K562 (cell line): ENCODE measurements at regions not wholly inside any gene's neighbourhood (a gene's known extent, or its start where the extent isn't known, plus 50 kb on each side); places are given as distances from the start of the nearest gene placed in this dataset.

Experiments used
- ATAC-seq: fragments of 200-7000 bp; cut with Tn5 transposase; 3 replicates; pipeline ENCODE4 v1.9.1; 2020; ENCODE audit warnings: moderate library complexity
- BruUV-seq: library from RNA; stranded (reverse); fragments of 400-500 nt; replicated peaks from 2 replicates; lab custom pipeline; 2021; lab: Mats Ljungman, UMichigan
- CTCF ChIA-PET: fragments of 300-600 bp; formaldehyde crosslinking; extraction: SDS; loops from one replicate; lab custom pipeline; 2021; ENCODE audit warnings: low intra/inter-chr PET ratio; lab: Yijun Ruan, JAX
- POLR2A ChIA-PET: fragments of 300-600, 350-650 bp; sonication (Branson Sonifier 250); formaldehyde crosslinking; extraction: SDS; loops from one replicate; lab custom pipeline; 2021; ENCODE audit warnings: antibody characterized with exemption, inconsistent platforms; lab: Yijun Ruan, JAX
- DNase-seq, 4 experiments: peaks; one replicate each; pipeline versions ENCODE4 v3.0.0 to v3.0.0-alpha.2; 2011 to 2018; ENCODE audit warnings: low spot score in 3 of 4, mixed read lengths in 3 of 4; ENCODE audit errors: extremely low read depth in 1 of 4
- FAIRE-seq: peaks from 2 replicates; lab custom pipeline; 2011; peaks lifted over from hg19 to GRCh38; lab: Jason Lieb, UNC
- H2AFZ ChIP-seq: 2 replicates; pipeline ENCODE4 v1.6.0; 2011; ENCODE audit warnings: low read depth, low read length, control low read depth, inconsistent platforms
- H3K27ac ChIP-seq: fragments of 200-600 bp; 3 replicates; pipeline ENCODE4 v1.8.0; 2011; ENCODE audit warnings: low read depth, mild to moderate bottlenecking, control low read depth, inconsistent platforms, low read length, moderate library complexity, mixed read lengths; ENCODE audit errors: extremely low read depth
- H3K27me3 ChIP-seq, 2 experiments: fragments of 300-600 bp in 1 of 2; 2 replicates in 1 of 2; 3 replicates in 1 of 2; pipeline versions ENCODE4 v1.6.0 to v1.8.0; 2011; ENCODE audit warnings: inconsistent platforms in 2 of 2, low read length in 2 of 2, mild to moderate bottlenecking in 1 of 2, mixed read lengths in 1 of 2, moderate library complexity in 1 of 2; ENCODE audit not compliant: control insufficient read depth in 2 of 2, insufficient read depth in 2 of 2
- H3K36me3 ChIP-seq: fragments of 300-600 bp; 3 replicates; pipeline ENCODE4 v1.8.0; 2011; ENCODE audit warnings: mild to moderate bottlenecking, low read length, inconsistent platforms; ENCODE audit not compliant: control insufficient read depth, insufficient read depth
- H3K4me1 ChIP-seq, 2 experiments: fragments of 200-600 bp in 1 of 2; replicated peaks in 1 of 2; 2 replicates in 1 of 2; 3 replicates in 1 of 2; pipeline versions ENCODE4 v1.5.1 to v1.8.0; 2011; ENCODE audit warnings: inconsistent platforms in 2 of 2, low read length in 2 of 2, mild to moderate bottlenecking in 1 of 2, mixed read lengths in 1 of 2, moderate library complexity in 1 of 2; ENCODE audit not compliant: control insufficient read depth in 2 of 2, insufficient read depth in 2 of 2
- H3K4me2 ChIP-seq: 2 replicates; pipeline ENCODE4 v1.6.1; 2011; ENCODE audit warnings: low read length, control low read depth, inconsistent platforms, mixed read lengths; ENCODE audit not compliant: insufficient read depth
- H3K4me3 ChIP-seq: fragments of 200-600 bp; sonication (generic), shearing (Covaris generic); 2 replicates; pipeline ENCODE4 v1.5.1; 2016; ENCODE audit warnings: control low read depth, inconsistent platforms
- H3K79me2 ChIP-seq: fragments of 200-600 bp; 3 replicates; pipeline ENCODE4 v1.8.0; 2011; ENCODE audit warnings: low read length, inconsistent platforms; ENCODE audit not compliant: control insufficient read depth, insufficient read depth
- H3K9ac ChIP-seq, 2 experiments: 2 replicates each; pipeline versions ENCODE4 v1.6.0 to v1.6.1; 2011; ENCODE audit warnings: low read depth in 2 of 2, low read length in 2 of 2, control low read depth in 1 of 2, inconsistent platforms in 1 of 2, mild to moderate bottlenecking in 1 of 2, mixed read lengths in 1 of 2; ENCODE audit not compliant: insufficient read depth in 1 of 2
- H3K9me1 ChIP-seq: one replicate; pipeline ENCODE4 v1.6.0; 2011; ENCODE audit warnings: inconsistent platforms, mild to moderate bottlenecking, low read length, moderate library complexity; ENCODE audit not compliant: control insufficient read depth, insufficient read depth
- H3K9me3 ChIP-seq: replicated peaks from 2 replicates; pipeline ENCODE4 v1.5.1; 2011; ENCODE audit warnings: low read depth, low read length, inconsistent platforms; ENCODE audit not compliant: control insufficient read depth, insufficient read depth
- H4K20me1 ChIP-seq: replicated peaks from 2 replicates; pipeline ENCODE4 v1.6.1; 2011; ENCODE audit warnings: low read length, inconsistent platforms, mixed read lengths; ENCODE audit not compliant: control insufficient read depth, insufficient read depth
- ATF7 ChIP-seq: fragments of 450-650 bp; IDR thresholded peaks from 2 replicates; pipeline ENCODE4 v1.7.1; 2014; ENCODE audit warnings: mild to moderate bottlenecking, moderate library complexity
- BMI1 ChIP-seq: fragments of 150-350 bp; IDR thresholded peaks from 2 replicates; pipeline ENCODE4 v1.6.1; 2014; ENCODE audit warnings: low read length
- CBX5 ChIP-seq: IDR thresholded peaks from 2 replicates; pipeline ENCODE4 v1.6.1; 2014; ENCODE audit warnings: low read depth, borderline replicate concordance
- EHMT2 ChIP-seq: fragments of 450-650 bp; IDR thresholded peaks from 2 replicates; pipeline ENCODE4 v1.6.1; 2018; ENCODE audit warnings: antibody characterized with exemption
- ESRRB ChIP-seq: fragments of 250-450 bp; sonication (Bioruptor Pico); IDR thresholded peaks from 2 replicates; pipeline ENCODE4 v1.5.0; 2020; ENCODE audit warnings: mild to moderate bottlenecking, moderate library complexity, borderline replicate concordance
- HNRNPUL1 ChIP-seq: fragments of 200-400 bp; formaldehyde crosslinking; IDR thresholded peaks from 2 replicates; pipeline ENCODE4 v1.6.1; 2017; ENCODE audit warnings: low read length
- KDM1A ChIP-seq, 2 experiments: fragments of 450-650 bp; IDR thresholded peaks; 2 replicates each; pipeline ENCODE4 v1.6.1; 2016; ENCODE audit warnings: mild to moderate bottlenecking in 2 of 2
- MECOM ChIP-seq: fragments of 250-450 bp; sonication (Bioruptor Pico); IDR thresholded peaks from 2 replicates; pipeline ENCODE4 v1.8.0; 2022; ENCODE audit warnings: inconsistent platforms
- PRPF4 ChIP-seq: fragments of 200-400 bp; formaldehyde crosslinking; IDR thresholded peaks from one replicate; pipeline ENCODE4 v1.6.1; 2017; ENCODE audit warnings: low read length, low read depth, mild to moderate bottlenecking; ENCODE audit not compliant: insufficient read depth, poor library complexity, severe bottlenecking
- SMAD3 ChIP-seq: fragments of 450-650 bp; formaldehyde crosslinking; conservative IDR thresholded peaks from 2 replicates; pipeline ENCODE4 v1.4.0; 2020; ENCODE audit warnings: mild to moderate bottlenecking
- SOX6 ChIP-seq: fragments of 450-650 bp; IDR thresholded peaks from 2 replicates; pipeline ENCODE4 v1.6.1; 2014; ENCODE audit warnings: mild to moderate bottlenecking
- TCF3 ChIP-seq: sonication (generic); formaldehyde crosslinking; IDR thresholded peaks from 2 replicates; pipeline ENCODE4 v1.4.0; 2020; ENCODE audit warnings: mild to moderate bottlenecking, missing genetic modification reagents
- ZBTB43 ChIP-seq: sonication (generic); formaldehyde crosslinking; IDR thresholded peaks from 2 replicates; pipeline ENCODE4 v1.8.0; 2023; ENCODE audit warnings: mild to moderate bottlenecking, missing genetic modification reagents
- WGBS: fragments of 100-300 bp; shearing (Covaris generic); methylation state at CpG from one replicate; pipeline ENCODE4 v1.1.6; 2016; ENCODE audit warnings: low coverage, mixed read lengths; ENCODE audit not compliant: insufficient coverage; ENCODE audit errors: missing lambda C conversion rate; 5-methylcytosine and 5-hydroxymethylcytosine counted together
- in situ Hi-C: fragments of 300-500 bp; cut with MboI; formaldehyde crosslinking; loops from 4 replicates; pipeline ENCODE4 v1.15.0; 2018; ENCODE audit warnings: inconsistent platforms, mixed read lengths
- intact Hi-C: fragments of 100-400 bp; cut with micrococcal nuclease; formaldehyde crosslinking; loops from 2 replicates; pipeline ENCODE4 v1.14.2; 2022
- TF ChIP-seq, protein P1 (sequence below), 2 experiments: fragments of 450-650 bp; IDR thresholded peaks; 2 replicates each; pipeline ENCODE4 v1.6.1; 2016; ENCODE audit warnings: mild to moderate bottlenecking in 2 of 2, borderline replicate concordance in 1 of 2, low read depth in 1 of 2, moderate library complexity in 1 of 2
- TF ChIP-seq, protein P2 (sequence below): IDR thresholded peaks from 3 replicates; pipeline ENCODE4 v1.6.1; 2011; ENCODE audit warnings: borderline replicate concordance, mild to moderate bottlenecking; ENCODE audit not compliant: insufficient read length, insufficient read depth

- no peak for ATAC-seq
- Histone ChIP-seq H3K4me3 (no peak overlapping the region), H3K4me2 (no peak overlapping the region), H3K4me1 (no peaks in the 10 kb centered on the region), H3K9me1 (no peaks in the 10 kb centered on the region), H3K27me3 (no peaks in the 10 kb centered on the region), H3K9ac (no peak overlapping the region), H3K36me3 (no peaks in the 10 kb centered on the region), H3K9me3 (no peaks in the 10 kb centered on the region), H4K20me1 (no peaks in the 10 kb centered on the region), H2AFZ (no peak overlapping the region), H3K27ac (no peak overlapping the region), H3K79me2 (no peaks in the 10 kb centered on the region)
- ChIA-PET POLR2A (no interaction called here), CTCF (no interaction called here)
- WGBS: 0% methylated on average over 1 of the region's 1 CpG
- in situ Hi-C loops (no loop called here), intact Hi-C loops (no loop called here)
- no peak for TF ChIP-seq KDM1A (IDR thresholded peaks at IDR 0.05)
- no peak for TF ChIP-seq ATF7
- TF ChIP-seq HNRNPUL1: no peak
- TF ChIP-seq SMAD3 (CRISPR knock-in tag): no peak
- no peak for TF ChIP-seq EHMT2
- TF ChIP-seq TCF3 (CRISPR knock-in tag): no peak
- no peak for TF ChIP-seq ZBTB43 (CRISPR knock-in tag)
- no peak for TF ChIP-seq BMI1
- TF ChIP-seq MECOM (CRISPR knock-in tag): no peak
- TF ChIP-seq ESRRB (CRISPR knock-in tag): no peak
- TF ChIP-seq, protein P1, sequence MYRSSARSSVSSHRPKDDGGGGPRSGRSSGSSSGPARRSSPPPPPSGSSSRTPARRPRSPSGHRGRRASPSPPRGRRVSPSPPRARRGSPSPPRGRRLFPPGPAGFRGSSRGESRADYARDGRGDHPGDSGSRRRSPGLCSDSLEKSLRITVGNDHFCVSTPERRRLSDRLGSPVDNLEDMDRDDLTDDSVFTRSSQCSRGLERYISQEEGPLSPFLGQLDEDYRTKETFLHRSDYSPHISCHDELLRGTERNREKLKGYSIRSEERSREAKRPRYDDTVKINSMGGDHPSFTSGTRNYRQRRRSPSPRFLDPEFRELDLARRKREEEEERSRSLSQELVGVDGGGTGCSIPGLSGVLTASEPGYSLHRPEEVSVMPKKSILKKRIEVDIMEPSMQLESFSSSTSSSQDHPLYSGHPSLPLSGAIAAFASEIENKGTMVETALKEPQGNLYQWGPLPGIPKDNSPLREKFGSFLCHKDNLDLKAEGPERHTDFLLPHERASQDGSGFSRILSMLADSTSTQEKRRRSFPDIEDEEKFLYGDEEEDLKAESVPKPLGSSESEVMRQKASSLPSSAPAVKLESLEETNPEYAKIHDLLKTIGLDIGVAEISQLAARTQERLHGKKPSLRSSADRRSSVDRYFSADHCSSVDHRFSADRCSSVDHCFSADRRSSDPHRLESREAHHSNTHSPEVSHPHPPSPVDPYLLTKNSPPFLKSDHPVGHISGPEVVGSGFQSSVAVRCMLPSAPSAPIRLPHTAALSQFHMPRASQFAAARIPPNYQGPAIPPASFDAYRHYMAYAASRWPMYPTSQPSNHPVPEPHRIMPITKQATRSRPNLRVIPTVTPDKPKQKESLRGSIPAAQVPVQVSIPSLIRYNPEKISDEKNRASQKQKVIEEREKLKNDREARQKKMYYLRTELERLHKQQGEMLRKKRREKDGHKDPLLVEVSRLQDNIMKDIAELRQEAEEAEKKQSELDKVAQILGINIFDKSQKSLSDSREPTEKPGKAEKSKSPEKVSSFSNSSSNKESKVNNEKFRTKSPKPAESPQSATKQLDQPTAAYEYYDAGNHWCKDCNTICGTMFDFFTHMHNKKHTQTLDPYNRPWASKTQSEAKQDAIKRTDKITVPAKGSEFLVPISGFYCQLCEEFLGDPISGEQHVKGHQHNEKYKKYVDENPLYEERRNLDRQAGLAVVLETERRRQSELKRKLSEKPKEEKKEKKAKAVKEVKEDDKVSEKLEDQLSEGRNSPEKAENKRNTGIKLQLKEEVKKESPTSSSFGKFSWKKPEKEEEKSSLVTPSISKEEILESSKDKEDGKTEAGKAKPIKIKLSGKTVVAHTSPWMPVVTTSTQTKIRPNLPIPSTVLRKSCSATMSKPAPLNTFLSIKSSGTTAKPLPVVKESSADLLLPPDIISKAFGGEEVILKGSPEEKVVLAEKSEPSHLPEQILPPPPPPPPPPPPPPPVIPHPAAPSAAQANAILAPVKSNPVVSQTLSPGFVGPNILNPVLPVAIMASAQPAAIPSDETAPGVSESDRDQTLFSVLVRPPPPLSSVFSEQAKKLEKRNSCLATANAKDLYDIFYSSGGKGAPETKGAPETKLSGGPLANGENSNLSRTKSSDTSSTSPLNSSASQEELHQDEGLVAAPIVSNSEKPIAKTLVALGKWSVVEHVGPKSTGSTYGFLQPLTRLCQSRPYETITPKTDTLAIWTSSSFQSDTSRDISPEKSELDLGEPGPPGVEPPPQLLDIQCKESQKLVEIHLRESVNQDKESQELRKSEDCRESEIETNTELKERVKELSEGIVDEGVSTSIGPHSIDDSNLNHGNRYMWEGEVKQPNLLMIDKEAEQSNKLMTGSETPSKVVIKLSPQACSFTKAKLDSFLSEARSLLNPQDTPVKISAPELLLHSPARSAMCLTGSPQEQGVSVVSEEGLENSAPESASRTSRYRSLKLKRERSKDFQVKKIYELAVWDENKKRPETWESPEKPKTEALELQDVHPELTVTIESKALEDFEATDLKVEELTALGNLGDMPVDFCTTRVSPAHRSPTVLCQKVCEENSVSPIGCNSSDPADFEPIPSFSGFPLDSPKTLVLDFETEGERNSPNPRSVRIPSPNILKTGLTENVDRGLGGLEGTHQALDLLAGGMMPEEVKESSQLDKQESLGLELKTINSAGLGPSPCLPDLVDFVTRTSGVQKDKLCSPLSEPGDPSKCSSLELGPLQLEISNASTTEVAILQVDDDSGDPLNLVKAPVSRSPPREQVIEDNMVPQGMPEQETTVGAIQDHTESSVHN (IDR thresholded peaks at IDR 0.05; ENCODE audit: borderline replicate concordance in 1 of 2, low read depth in 1 of 2): no peak
- no peak for TF ChIP-seq SOX6
- no peak for TF ChIP-seq CBX5
- TF ChIP-seq, protein P2, sequence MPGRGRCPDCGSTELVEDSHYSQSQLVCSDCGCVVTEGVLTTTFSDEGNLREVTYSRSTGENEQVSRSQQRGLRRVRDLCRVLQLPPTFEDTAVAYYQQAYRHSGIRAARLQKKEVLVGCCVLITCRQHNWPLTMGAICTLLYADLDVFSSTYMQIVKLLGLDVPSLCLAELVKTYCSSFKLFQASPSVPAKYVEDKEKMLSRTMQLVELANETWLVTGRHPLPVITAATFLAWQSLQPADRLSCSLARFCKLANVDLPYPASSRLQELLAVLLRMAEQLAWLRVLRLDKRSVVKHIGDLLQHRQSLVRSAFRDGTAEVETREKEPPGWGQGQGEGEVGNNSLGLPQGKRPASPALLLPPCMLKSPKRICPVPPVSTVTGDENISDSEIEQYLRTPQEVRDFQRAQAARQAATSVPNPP: no peak
- no peak for TF ChIP-seq PRPF4
- FAIRE-seq: no peak
- BruUV-seq: no TSS peak
- no peak for DNase-seq
Measured at GRCh38 chr13:74003374-74003773, 130.8 kb downstream of the KLF12 start.
